HepG2 (cell line): ENCODE measurements at regions not wholly inside any gene's neighbourhood (a gene's known extent, or its start where the extent isn't known, plus 50 kb on each side); places are given as distances from the start of the nearest gene placed in this dataset.
A peak's percentile ranks its signal among the peaks of the same experiment; 100 is the strongest.

ENCODE experiments used
- ELF4 ChIP-seq: sonication (generic); formaldehyde crosslinking; IDR thresholded peaks from 2 replicates; pipeline ENCODE4 v1.5.0; 2020; ENCODE audit warnings: missing genetic modification reagents, mild to moderate bottlenecking, moderate library complexity, borderline replicate concordance
- ETV6 ChIP-seq: sonication (generic); formaldehyde crosslinking; conservative IDR thresholded peaks from 2 replicates; pipeline ENCODE4 v1.4.0; 2020; ENCODE audit warnings: missing genetic modification reagents
- HCFC1 ChIP-seq: fragments of 150-350 bp; IDR thresholded peaks from 2 replicates; pipeline ENCODE4 v1.6.1; 2014; ENCODE audit warnings: low read depth, low read length
- HHEX ChIP-seq: IDR thresholded peaks from 2 replicates; pipeline ENCODE4 v1.6.1; 2016; ENCODE audit warnings: control low read depth
- MTA3 ChIP-seq: sonication (generic); formaldehyde crosslinking; IDR thresholded peaks from 2 replicates; pipeline ENCODE4 v1.4.0; 2020; ENCODE audit warnings: missing genetic modification reagents
- NFIB ChIP-seq: sonication (generic); formaldehyde crosslinking; IDR thresholded peaks from 2 replicates; pipeline ENCODE4 v1.9.0; 2021; ENCODE audit warnings: missing genetic modification reagents, mild to moderate bottlenecking, borderline replicate concordance
- PAF1 ChIP-seq: IDR thresholded peaks from 2 replicates; pipeline ENCODE4 v1.6.1; 2016; ENCODE audit warnings: missing genetic modification reagents, missing compliant biosample characterization
- ZFP36 ChIP-seq: fragments of 150-350 bp; IDR thresholded peaks from 2 replicates; pipeline ENCODE4 v1.6.1; 2018; ENCODE audit warnings: borderline replicate concordance, low read length, low read depth; ENCODE audit not compliant: partially characterized antibody
- ZNF274 ChIP-seq: sonication (generic); formaldehyde crosslinking; IDR thresholded peaks from 2 replicates; pipeline ENCODE4 v1.5.1; 2020; ENCODE audit warnings: mild to moderate bottlenecking, missing genetic modification reagents
- ZNF331 ChIP-seq: sonication (generic); formaldehyde crosslinking; IDR thresholded peaks from 2 replicates; pipeline ENCODE4 v1.4.0; 2020; ENCODE audit warnings: missing genetic modification reagents
- ZNF333 ChIP-seq: sonication (generic); formaldehyde crosslinking; IDR thresholded peaks from 2 replicates; pipeline ENCODE4 v1.4.0; 2020; ENCODE audit warnings: mild to moderate bottlenecking, missing genetic modification reagents, borderline replicate concordance
- ZNF572 ChIP-seq: sonication (generic); formaldehyde crosslinking; IDR thresholded peaks from 2 replicates; pipeline ENCODE4 v1.5.1; 2020; ENCODE audit warnings: mild to moderate bottlenecking, missing genetic modification reagents
- ZSCAN12 ChIP-seq: sonication (generic); formaldehyde crosslinking; IDR thresholded peaks from 2 replicates; pipeline ENCODE4 v1.9.0; 2021; ENCODE audit warnings: mild to moderate bottlenecking, missing genetic modification reagents
- TF ChIP-seq, protein P1 (sequence below): sonication (generic); formaldehyde crosslinking; IDR thresholded peaks from 2 replicates; pipeline ENCODE4 v1.4.0; 2020; ENCODE audit warnings: mild to moderate bottlenecking, missing genetic modification reagents, borderline replicate concordance
- TF ChIP-seq, protein P2 (sequence below): sonication (generic); formaldehyde crosslinking; IDR thresholded peaks from 2 replicates; pipeline ENCODE4 v1.5.1; 2020; ENCODE audit warnings: mild to moderate bottlenecking, missing genetic modification reagents, moderate library complexity
- TF ChIP-seq, protein P3 (sequence below): sonication (generic); formaldehyde crosslinking; IDR thresholded peaks from 2 replicates; pipeline ENCODE4 v1.5.1; 2020; ENCODE audit warnings: missing genetic modification reagents, mild to moderate bottlenecking, borderline replicate concordance
- TF ChIP-seq, protein P4 (sequence below): sonication (generic); formaldehyde crosslinking; IDR thresholded peaks from 2 replicates; pipeline ENCODE4 v1.5.0; 2020; ENCODE audit warnings: missing genetic modification reagents, mild to moderate bottlenecking, borderline replicate concordance
- TF ChIP-seq, protein P5 (sequence below): conservative IDR thresholded peaks from 2 replicates; pipeline ENCODE4 v1.6.1; 2018; ENCODE audit warnings: missing genetic modification reagents

DNA sequence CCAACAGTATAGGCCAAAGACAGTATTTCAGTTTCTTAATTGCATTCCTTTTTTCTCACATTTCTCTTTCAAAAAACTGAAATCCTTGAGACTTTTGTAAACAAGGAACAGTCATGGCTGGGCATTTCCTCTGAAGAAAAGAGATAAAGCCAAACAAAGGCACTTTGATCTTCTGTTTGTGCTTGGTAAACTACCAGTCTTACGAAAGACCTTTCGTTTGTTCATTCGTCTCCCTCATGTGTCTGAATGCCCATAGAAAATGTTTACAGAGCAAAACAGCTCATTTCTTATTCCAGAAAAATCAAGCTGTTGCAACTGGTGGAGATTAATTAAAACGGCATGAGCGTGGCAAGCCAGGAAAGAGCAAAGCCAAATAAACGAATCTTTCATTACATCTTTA is 178.0 kb downstream of the GASK1B start (continued):
- TF ChIP-seq, protein P1, sequence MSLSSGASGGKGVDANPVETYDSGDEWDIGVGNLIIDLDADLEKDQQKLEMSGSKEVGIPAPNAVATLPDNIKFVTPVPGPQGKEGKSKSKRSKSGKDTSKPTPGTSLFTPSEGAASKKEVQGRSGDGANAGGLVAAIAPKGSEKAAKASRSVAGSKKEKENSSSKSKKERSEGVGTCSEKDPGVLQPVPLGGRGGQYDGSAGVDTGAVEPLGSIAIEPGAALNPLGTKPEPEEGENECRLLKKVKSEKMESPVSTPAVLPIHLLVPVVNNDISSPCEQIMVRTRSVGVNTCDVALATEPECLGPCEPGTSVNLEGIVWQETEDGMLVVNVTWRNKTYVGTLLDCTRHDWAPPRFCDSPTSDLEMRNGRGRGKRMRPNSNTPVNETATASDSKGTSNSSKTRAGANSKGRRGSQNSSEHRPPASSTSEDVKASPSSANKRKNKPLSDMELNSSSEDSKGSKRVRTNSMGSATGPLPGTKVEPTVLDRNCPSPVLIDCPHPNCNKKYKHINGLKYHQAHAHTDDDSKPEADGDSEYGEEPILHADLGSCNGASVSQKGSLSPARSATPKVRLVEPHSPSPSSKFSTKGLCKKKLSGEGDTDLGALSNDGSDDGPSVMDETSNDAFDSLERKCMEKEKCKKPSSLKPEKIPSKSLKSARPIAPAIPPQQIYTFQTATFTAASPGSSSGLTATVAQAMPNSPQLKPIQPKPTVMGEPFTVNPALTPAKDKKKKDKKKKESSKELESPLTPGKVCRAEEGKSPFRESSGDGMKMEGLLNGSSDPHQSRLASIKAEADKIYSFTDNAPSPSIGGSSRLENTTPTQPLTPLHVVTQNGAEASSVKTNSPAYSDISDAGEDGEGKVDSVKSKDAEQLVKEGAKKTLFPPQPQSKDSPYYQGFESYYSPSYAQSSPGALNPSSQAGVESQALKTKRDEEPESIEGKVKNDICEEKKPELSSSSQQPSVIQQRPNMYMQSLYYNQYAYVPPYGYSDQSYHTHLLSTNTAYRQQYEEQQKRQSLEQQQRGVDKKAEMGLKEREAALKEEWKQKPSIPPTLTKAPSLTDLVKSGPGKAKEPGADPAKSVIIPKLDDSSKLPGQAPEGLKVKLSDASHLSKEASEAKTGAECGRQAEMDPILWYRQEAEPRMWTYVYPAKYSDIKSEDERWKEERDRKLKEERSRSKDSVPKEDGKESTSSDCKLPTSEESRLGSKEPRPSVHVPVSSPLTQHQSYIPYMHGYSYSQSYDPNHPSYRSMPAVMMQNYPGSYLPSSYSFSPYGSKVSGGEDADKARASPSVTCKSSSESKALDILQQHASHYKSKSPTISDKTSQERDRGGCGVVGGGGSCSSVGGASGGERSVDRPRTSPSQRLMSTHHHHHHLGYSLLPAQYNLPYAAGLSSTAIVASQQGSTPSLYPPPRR (CRISPR knock-in tag): peak; percentile 96
- TF ChIP-seq ZFP36: no peak
- TF ChIP-seq ZNF274 (CRISPR knock-in tag): no peak
- no peak for TF ChIP-seq NFIB (CRISPR knock-in tag)
- TF ChIP-seq HCFC1: no peak
- TF ChIP-seq, protein P2, sequence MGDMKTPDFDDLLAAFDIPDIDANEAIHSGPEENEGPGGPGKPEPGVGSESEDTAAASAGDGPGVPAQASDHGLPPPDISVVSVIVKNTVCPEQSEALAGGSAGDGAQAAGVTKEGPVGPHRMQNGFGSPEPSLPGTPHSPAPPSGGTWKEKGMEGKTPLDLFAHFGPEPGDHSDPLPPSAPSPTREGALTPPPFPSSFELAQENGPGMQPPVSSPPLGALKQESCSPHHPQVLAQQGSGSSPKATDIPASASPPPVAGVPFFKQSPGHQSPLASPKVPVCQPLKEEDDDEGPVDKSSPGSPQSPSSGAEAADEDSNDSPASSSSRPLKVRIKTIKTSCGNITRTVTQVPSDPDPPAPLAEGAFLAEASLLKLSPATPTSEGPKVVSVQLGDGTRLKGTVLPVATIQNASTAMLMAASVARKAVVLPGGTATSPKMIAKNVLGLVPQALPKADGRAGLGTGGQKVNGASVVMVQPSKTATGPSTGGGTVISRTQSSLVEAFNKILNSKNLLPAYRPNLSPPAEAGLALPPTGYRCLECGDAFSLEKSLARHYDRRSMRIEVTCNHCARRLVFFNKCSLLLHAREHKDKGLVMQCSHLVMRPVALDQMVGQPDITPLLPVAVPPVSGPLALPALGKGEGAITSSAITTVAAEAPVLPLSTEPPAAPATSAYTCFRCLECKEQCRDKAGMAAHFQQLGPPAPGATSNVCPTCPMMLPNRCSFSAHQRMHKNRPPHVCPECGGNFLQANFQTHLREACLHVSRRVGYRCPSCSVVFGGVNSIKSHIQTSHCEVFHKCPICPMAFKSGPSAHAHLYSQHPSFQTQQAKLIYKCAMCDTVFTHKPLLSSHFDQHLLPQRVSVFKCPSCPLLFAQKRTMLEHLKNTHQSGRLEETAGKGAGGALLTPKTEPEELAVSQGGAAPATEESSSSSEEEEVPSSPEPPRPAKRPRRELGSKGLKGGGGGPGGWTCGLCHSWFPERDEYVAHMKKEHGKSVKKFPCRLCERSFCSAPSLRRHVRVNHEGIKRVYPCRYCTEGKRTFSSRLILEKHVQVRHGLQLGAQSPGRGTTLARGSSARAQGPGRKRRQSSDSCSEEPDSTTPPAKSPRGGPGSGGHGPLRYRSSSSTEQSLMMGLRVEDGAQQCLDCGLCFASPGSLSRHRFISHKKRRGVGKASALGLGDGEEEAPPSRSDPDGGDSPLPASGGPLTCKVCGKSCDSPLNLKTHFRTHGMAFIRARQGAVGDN: no peak
- no peak for TF ChIP-seq MTA3
- TF ChIP-seq, protein P3, sequence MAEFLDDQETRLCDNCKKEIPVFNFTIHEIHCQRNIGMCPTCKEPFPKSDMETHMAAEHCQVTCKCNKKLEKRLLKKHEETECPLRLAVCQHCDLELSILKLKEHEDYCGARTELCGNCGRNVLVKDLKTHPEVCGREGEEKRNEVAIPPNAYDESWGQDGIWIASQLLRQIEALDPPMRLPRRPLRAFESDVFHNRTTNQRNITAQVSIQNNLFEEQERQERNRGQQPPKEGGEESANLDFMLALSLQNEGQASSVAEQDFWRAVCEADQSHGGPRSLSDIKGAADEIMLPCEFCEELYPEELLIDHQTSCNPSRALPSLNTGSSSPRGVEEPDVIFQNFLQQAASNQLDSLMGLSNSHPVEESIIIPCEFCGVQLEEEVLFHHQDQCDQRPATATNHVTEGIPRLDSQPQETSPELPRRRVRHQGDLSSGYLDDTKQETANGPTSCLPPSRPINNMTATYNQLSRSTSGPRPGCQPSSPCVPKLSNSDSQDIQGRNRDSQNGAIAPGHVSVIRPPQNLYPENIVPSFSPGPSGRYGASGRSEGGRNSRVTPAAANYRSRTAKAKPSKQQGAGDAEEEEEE (CRISPR knock-in tag): no peak
- TF ChIP-seq ZNF333 (CRISPR knock-in tag): no peak
- TF ChIP-seq ZNF572 (CRISPR knock-in tag): no peak
- TF ChIP-seq, protein P4, sequence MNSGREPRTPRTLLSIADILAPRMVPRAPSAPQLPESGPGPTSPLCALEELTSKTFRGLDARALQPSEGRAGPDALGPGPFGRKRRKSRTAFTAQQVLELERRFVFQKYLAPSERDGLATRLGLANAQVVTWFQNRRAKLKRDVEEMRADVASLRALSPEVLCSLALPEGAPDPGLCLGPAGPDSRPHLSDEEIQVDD (CRISPR knock-in tag): no peak
- TF ChIP-seq, protein P5, sequence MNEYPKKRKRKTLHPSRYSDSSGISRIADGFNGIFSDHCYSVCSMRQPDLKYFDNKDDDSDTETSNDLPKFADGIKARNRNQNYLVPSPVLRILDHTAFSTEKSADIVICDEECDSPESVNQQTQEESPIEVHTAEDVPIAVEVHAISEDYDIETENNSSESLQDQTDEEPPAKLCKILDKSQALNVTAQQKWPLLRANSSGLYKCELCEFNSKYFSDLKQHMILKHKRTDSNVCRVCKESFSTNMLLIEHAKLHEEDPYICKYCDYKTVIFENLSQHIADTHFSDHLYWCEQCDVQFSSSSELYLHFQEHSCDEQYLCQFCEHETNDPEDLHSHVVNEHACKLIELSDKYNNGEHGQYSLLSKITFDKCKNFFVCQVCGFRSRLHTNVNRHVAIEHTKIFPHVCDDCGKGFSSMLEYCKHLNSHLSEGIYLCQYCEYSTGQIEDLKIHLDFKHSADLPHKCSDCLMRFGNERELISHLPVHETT (CRISPR knock-in tag): no peak; the same call in 1 of the 2 replicates
- no peak; the same call in 1 of the 2 replicates for TF ChIP-seq ETV6
- TF ChIP-seq HHEX: peak; percentile 90
- TF ChIP-seq ZSCAN12 (CRISPR knock-in tag): no peak
- TF ChIP-seq ELF4 (CRISPR knock-in tag): no peak
- peak; percentile 95 for TF ChIP-seq ZNF331
- TF ChIP-seq PAF1: no peak
